ENCODE measurements at regions not wholly inside any gene's neighbourhood (a gene's known extent, or its start where the extent isn't known, plus 50 kb on each side); places are given as distances from the start of the nearest gene placed in this dataset.

GRCh38 chr11:44361813-44362212, 51.9 kb upstream of the ALX4 start:
- Histone ChIP-seq H4K20me1 (ENCODE audit: insufficient read depth, low read length) (no peaks in the 10 kb centered on the region), H3K36me3 (replicated peaks; ENCODE audit: low read depth, low read length) (no peaks in the 10 kb centered on the region), H3K9me3 (ENCODE audit: insufficient read depth, low read length) (no peaks in the 10 kb centered on the region), H3K79me2 (ENCODE audit: low read length) (no peaks in the 10 kb centered on the region), H3K27ac (ENCODE audit: low read length) (no peak overlapping the region), H3K4me3 (ENCODE audit: low read length) (no peak overlapping the region), H2AFZ (ENCODE audit: low read depth, low read length) (no peak overlapping the region), H3K4me1 (ENCODE audit: low read length) (no peaks in the 10 kb centered on the region), H3K27me3 (ENCODE audit: low read depth, low read length) (peaks cover 16% of the 10 kb centered on the region), H3K4me2 (ENCODE audit: low read length) (no peak overlapping the region), H3K9ac (ENCODE audit: low read length) (no peak overlapping the region)
- TF ChIP-seq EZH2phosphoT487 (IDR thresholded peaks at IDR 0.05; ENCODE audit: low read depth) (no peak), CTCF (IDR thresholded peaks at IDR 0.05; ENCODE audit: low read depth, low read length) (no peak)

- Histone ChIP-seq H3K9me3 (ENCODE audit: insufficient read depth, low read length) (no peaks in the 10 kb centered on the region), H3K79me2 (ENCODE audit: low read length) (no peaks in the 10 kb centered on the region), H3K4me1 (ENCODE audit: low read length) (no peaks in the 10 kb centered on the region), H3K9ac (ENCODE audit: low read length) (no peak overlapping the region), H3K27ac (ENCODE audit: low read length) (no peak overlapping the region), H3K36me3 (replicated peaks; ENCODE audit: low read depth, low read length) (no peaks in the 10 kb centered on the region), H3K27me3 (ENCODE audit: low read depth, low read length) (peaks cover 11% of the 10 kb centered on the region), H2AFZ (ENCODE audit: low read depth, low read length) (no peak overlapping the region), H3K4me2 (ENCODE audit: low read length) (no peak overlapping the region), H3K4me3 (ENCODE audit: low read length) (no peak overlapping the region), H4K20me1 (ENCODE audit: insufficient read depth, low read length) (no peaks in the 10 kb centered on the region)
- TF ChIP-seq EZH2phosphoT487 (IDR thresholded peaks at IDR 0.05; ENCODE audit: low read depth) = no peak
- TF ChIP-seq CTCF (IDR thresholded peaks at IDR 0.05; ENCODE audit: low read depth, low read length) = no peak
Measured at GRCh38 chr11:44363116-44363515, 53.2 kb upstream of the ALX4 start.

- Histone ChIP-seq H3K4me3 (ENCODE audit: low read length) (no peak overlapping the region), H3K27me3 (ENCODE audit: low read depth, low read length) (peaks cover 11% of the 10 kb centered on the region), H4K20me1 (ENCODE audit: insufficient read depth, low read length) (no peaks in the 10 kb centered on the region), H3K4me1 (ENCODE audit: low read length) (no peaks in the 10 kb centered on the region), H3K9ac (ENCODE audit: low read length) (no peak overlapping the region), H3K27ac (ENCODE audit: low read length) (no peak overlapping the region), H3K36me3 (replicated peaks; ENCODE audit: low read depth, low read length) (no peaks in the 10 kb centered on the region), H3K4me2 (ENCODE audit: low read length) (no peak overlapping the region), H3K9me3 (ENCODE audit: insufficient read depth, low read length) (no peaks in the 10 kb centered on the region), H3K79me2 (ENCODE audit: low read length) (no peaks in the 10 kb centered on the region), H2AFZ (ENCODE audit: low read depth, low read length) (no peak overlapping the region)
- TF ChIP-seq CTCF (IDR thresholded peaks at IDR 0.05; ENCODE audit: low read depth, low read length) (no peak), EZH2phosphoT487 (IDR thresholded peaks at IDR 0.05; ENCODE audit: low read depth) (no peak)
Measured at GRCh38 chr11:44364596-44364995, 54.7 kb upstream of the ALX4 start.

- Histone ChIP-seq H3K79me2 (ENCODE audit: low read length) (no peaks in the 10 kb centered on the region), H3K9ac (ENCODE audit: low read length) (no peak overlapping the region), H4K20me1 (ENCODE audit: insufficient read depth, low read length) (no peaks in the 10 kb centered on the region), H3K4me3 (ENCODE audit: low read length) (no peak overlapping the region), H3K36me3 (replicated peaks; ENCODE audit: low read depth, low read length) (no peaks in the 10 kb centered on the region), H2AFZ (ENCODE audit: low read depth, low read length) (no peak overlapping the region), H3K27me3 (ENCODE audit: low read depth, low read length) (peaks cover 4% of the 10 kb centered on the region; the same call in 1 of the 2 replicates), H3K4me1 (ENCODE audit: low read length) (no peaks in the 10 kb centered on the region), H3K4me2 (ENCODE audit: low read length) (no peak overlapping the region), H3K27ac (ENCODE audit: low read length) (no peak overlapping the region), H3K9me3 (ENCODE audit: insufficient read depth, low read length) (no peaks in the 10 kb centered on the region)
- TF ChIP-seq EZH2phosphoT487 (IDR thresholded peaks at IDR 0.05; ENCODE audit: low read depth) = no peak
- TF ChIP-seq CTCF (IDR thresholded peaks at IDR 0.05; ENCODE audit: low read depth, low read length) = no peak
Measured at GRCh38 chr11:44365616-44366015, 55.7 kb upstream of the ALX4 start.

Data from OCI-LY3 (cell line).